ENCODE measurements at regions not wholly inside any gene's neighbourhood (a gene's known extent, or its start where the extent isn't known, plus 50 kb on each side); places are given as distances from the start of the nearest gene placed in this dataset.
"Not testable (repeated sequence)": the region's sequence is repeated elsewhere in the genome, so short reads cannot be mapped to it uniquely, and the experiment has no call there.

DNA sequence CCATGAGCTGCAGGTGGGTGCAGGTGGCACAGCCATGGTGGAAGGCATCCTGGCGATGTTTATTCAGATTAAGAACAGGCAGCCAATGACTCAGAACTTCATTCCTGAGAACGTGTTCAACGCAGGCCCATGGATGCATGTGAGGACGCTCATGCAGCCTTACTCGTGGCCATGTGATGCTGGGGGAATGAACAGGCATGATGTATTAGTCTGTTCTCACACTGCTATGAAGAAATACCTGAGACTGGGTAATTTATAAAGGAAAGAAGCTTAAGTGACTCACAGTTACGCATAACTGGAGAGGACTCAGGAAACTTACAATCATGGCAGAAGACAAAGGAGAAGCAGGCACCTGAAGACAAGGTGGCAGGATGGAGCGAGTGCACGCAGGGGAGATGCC, 146.6 kb downstream of the RNASET2 start:
- in situ Hi-C loops (cut with MboI; ENCODE audit: low sequenced_read_pairs): no loop called here

DNA sequence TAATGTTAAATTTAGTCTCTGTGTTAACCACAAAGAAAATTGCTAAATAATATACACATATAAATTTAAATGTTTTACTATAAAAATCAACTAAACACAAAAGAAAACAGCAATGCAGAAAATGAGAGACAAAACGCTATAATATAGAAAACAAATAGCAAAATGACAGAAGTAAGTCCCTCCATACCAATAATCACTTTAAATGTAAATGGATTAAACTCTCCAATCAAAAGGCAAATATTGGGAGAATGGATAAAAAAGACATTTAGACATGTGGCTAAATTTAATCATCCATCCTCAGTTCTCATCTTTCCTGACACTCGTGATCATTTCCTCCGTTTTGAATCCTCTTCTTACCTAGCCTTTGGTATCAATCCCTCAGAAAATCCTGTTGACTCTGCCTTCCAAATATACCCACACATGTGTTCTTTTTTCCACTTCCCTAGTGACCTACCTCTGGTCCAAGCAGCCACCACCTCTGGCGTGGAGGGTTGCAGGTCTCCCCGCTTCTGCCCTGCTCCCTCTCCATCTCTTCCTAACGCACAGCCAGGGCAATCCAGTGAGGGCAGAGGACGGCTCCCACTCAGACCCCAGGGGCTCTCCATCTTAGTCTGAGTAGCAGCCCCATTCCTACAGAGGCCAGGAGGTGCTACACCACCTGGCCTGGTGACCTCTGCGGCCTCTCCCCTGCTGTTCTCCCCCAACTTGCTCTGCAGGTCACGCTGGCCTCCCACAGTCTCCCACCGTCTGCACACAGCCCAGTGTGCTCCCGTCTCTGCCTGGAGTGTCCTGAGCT, 149.2 kb downstream of the RNASET2 start:
- in situ Hi-C loops (cut with MboI; ENCODE audit: low sequenced_read_pairs): no loop called here

DNA sequence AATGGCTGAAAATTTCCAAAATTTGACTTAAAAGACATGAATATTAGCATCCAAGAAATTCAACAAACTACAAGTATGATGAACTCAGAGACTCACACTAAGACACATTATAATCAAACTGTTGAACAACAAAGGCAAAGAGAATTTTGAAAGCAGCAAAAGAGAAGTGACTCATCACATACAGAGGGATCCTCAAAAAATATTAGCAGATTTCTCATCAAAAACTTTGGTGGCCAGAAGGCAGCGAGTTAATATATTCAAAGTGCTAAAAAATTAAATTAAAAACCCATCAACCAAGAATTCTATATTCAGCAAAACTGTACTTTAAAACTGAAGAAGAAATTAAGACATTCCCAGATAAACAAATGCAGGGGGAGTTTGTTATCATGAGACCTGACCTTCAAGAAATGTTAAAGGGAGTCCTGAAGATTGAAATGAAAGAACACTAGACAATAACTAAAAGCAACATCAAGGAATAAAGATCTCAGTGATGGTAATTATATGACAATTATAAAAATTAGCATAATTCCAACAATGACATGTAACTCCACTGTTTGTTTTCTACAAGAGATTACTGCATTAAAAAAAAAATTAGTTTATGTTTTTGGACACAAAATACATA, 150.0 kb downstream of the RNASET2 start:
- in situ Hi-C loops (cut with MboI; ENCODE audit: low sequenced_read_pairs): no loop called here

DNA sequence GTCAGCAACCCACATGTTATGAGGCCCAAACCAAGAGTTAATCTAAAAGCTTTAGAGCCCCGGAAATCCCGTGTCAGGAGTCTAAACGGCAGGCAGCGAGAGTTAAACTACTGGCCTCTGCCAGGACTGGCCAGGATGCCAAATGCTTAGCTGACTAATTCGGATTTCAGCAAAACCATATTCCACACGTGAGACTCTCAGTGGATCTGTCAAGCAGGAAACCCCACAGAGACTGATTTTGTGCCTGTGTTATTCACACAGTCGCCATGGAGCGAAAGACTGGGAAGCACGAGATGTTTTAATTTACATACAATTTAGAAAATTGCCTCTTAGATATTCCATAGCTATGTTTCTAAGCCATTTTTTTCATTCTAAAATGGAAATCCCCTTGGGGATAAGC, 152.9 kb downstream of the RNASET2 start:
- in situ Hi-C loops (cut with MboI; ENCODE audit: low sequenced_read_pairs): no loop called here

DNA sequence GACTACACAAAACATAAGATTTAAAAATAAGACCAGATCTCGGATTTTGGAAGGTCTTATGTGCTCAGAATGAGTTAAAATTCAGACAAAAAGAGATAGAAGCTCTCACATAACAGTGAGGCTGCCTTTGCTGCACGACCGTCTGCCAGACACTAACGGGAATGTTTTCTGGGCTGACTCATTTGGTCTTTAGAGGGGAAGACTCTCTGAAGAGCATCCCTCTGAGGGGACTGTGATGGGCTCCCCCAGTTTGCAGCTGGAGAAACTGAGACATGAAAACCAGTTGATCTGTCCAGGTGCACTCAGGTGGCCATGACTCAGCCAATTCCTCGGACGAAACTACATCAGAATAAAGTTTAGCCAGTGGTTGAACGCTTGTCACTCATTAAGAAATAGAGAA, 153.9 kb downstream of the RNASET2 start:
- in situ Hi-C loops (cut with MboI; ENCODE audit: low sequenced_read_pairs): no loop called here

DNA sequence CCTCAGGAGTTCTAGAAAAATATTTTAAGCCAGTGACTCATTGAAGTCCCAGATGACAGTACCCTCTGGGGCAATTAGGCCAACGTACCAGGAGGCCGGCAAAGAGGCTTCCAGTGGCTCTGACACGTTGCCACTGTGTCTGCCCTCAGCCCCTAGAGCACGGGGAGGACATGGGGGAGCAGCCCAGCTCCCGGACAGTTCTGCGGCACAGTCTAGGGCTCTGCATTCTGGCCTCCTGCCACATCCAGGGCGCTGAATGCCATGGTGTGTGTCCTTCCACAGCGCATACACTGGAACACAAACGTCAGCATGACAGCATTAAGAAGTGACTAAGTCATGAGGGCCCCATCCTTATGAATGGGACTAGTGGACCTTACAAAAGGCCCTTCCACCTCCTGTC, 156.2 kb downstream of the RNASET2 start:
- in situ Hi-C loops (cut with MboI; ENCODE audit: low sequenced_read_pairs): no loop called here

DNA sequence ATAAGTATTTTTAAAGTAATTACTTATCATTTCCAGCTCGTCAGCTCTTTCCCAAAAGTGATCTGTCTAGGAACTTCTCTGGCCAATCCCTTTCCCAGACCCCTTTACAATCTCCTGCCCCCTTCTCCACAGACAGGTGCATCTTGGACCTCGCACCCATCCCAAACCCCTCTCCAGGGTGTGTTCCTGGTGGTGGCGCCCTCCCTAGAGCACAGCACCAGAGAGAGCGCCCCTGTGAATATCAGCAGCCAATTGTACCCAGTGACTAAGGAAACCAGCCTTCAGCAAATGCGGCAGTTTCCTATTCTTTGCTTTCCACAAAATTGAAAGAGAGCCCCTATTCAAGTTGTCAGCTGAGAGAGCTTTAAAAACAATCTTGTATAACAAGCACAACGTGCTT, 157.7 kb downstream of the RNASET2 start:
- in situ Hi-C loops (cut with MboI; ENCODE audit: low sequenced_read_pairs): no loop called here

DNA sequence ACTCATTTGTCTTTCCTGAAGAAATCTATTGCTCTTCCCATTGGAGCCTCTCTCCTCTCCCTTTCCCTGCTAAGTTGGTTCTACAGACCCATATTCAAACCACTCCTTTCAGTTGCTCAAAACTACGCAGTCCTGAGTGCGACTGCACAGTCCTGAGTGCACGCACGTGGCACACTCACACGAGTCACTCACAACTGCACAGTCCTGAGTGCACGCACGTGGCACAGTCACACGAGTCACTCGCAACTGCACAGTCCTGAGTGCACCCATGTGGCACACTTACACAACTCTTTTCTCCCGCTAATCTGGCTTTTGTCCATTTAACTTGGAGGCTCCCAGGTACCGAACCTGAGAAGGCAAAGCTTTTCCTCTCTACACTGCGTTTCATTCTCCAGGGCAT, 159.7 kb downstream of the RNASET2 start:
- in situ Hi-C loops (cut with MboI; ENCODE audit: low sequenced_read_pairs): no loop called here

DNA sequence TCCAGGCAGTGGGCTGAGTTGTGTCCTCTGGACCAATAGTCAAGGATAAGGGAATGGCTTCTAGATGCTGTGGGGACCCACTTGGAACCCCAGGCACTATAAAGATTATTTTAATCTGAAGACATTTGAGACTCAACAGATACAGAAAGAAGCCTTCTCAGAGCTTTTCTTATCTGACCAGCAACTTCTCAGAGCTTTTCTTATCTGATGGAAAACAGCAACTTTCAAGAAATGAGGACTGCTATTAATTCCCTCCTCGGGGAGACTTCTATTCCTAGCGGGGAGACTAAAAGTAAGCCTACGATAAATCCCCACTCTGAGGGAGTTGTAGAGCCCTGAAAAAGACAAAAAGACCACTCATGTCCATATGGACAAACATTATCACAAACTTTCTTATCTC, 160.5 kb downstream of the RNASET2 start:
- in situ Hi-C loops (cut with MboI; ENCODE audit: low sequenced_read_pairs): no loop called here

DNA sequence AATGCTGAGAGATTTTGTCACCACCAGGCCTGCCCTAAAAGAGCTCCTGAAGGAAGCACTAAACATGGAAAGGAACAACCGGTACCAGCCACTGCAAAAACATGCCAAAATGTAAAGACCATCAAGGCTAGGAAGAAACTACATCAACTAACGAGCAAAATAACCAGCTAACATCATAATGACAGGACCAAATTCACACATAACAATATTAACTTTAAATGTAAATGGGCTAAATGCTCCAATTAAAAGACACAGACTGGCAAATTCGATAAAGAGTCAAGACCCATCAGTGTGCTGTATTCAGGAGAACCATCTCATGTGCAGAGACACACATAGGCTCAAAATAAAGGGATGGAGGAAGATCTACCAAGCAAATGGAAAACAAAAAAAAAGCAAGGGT, 163.8 kb upstream of the RPS6KA2 start:
- in situ Hi-C loops (cut with MboI; ENCODE audit: low sequenced_read_pairs): not testable (repeated sequence)

DNA sequence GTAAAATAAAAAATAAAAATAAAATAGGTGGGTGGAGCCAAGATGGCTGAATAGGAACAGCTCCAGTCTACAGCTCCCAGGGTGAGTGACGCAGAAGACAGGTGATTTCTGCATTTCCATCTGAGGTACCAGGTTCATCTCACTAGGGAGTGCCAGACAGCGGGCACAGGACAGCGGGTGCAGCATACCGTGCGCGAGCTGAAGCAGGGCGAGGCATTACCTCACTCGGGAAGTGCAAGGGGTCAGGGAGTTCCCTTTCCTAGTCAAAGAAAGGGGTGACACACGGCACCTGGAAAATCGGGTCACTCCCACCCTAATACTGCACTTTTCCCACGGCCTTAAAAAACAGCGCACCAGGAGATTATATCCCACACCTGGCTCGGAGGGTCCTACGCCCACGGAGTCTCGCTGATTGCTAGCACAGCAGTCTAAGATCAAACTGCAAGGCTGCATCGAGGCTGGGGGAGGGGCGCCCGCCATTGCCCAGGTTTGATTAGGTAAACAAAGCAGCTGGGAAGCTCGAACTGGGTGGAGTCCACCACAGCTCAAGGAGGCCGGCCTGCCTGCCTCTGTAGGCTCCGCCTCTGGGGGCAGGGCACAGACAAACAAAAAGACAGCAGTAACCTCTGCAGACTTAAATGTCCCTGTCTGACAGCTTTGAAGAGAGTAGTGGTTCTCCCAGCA, 161.9 kb upstream of the RPS6KA2 start:
- in situ Hi-C loops (cut with MboI; ENCODE audit: low sequenced_read_pairs): not testable (repeated sequence)

DNA sequence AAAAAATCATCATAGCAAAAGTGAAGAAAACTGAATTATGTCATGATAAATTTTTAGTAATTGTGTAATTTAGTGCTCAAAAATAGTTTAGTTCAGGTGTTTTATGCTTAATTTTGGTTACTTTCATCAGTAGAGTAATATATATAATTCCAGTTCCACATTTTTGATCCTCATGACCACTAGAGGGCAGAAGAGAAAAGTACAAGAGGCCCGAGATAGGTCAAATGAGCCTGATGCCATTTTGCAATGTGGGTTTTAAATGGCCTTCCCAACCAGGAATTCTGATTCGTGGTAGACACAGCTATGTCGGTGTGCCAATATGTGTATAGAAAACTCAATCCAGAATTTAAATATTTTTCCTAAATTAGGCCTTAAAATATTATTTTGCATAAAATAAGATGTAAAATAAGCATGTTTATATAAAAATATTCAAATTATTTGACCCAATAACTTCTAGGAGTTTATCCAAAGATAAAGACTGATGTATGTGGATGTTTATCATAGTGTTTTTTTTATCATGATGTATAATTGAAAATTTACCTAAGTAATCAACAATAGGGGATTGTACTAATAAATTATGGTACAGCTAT, 159.7 kb upstream of the RPS6KA2 start:
- in situ Hi-C loops (cut with MboI; ENCODE audit: low sequenced_read_pairs): no loop called here

DNA sequence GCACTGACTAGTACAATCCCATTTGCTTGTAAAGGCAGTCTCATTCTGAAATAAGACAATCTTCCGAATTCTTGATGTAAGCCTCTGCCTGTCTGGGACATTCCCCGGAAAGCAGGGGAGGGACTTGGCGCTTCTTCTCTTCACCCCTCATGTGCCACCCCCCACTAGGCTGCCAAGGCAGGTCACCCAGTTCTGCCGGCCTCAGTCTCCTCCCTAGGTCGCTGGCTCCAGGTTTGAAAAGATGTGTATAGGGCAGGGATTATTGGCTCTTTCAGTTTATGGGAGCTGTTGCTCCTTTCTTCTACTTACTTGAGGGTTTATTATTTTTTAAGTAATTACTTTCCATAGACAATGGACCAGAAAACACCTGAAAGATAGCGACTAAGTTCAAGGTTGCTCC, 158.1 kb upstream of the RPS6KA2 start:
- in situ Hi-C loops (cut with MboI; ENCODE audit: low sequenced_read_pairs): no loop called here

DNA sequence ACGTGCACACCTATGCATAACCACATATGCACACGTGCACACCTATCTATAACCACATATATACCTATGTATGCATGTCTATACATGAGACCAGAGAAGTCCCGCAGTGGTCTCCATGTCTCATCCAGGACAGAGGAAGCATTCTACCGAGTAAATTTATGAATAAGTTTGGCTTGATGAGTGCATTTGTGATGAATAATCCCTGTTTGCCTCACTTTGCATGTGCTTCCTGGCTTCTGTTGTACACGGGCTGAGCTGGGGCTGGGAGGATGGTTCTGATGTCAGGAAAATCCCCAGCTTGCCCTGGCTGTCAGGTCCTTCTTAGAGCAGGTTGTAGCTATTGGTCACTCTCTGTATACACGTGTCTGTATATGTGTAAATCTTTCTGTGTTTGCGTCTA, 157.6 kb upstream of the RPS6KA2 start:
- in situ Hi-C loops (cut with MboI; ENCODE audit: low sequenced_read_pairs): no loop called here

DNA sequence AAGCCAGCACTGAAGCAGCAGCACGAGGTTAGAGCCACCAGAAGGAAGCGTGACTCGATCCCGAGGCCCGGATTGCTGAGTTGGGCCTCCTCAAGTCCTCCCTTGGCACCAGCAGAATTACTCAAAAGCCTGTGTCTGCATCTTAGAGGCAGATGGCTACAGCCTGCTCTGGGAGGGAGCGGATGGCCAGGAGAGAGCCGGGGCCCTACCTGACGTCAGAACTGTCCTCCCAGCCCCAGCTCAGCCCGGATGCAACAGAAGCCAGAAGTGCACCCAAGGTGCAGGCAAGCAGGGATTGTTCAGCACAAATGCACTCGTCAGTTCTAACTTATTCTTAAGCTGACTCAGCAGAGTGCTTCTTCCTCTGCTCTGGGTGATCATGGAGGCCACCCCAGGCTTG, 155.5 kb upstream of the RPS6KA2 start:
- in situ Hi-C loops (cut with MboI; ENCODE audit: low sequenced_read_pairs): no loop called here

DNA sequence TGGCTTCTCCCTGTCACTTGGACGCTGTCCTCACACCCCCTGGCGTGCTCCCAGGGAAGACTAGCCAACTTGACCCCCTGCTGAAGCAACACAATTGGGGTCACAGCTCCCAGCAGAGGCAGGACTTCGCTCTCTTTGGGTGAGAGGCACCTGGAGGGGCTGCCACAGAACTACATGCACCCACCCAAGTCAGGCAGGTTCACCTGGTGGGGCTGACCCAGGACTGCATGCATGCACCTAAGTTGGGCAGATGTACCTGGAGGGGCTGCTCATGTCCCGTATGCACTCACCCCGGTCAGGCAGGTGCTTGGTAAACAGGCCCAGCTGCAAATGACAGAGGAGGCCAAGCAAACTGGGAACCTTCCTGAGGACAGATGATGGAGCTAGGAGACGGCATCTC, 154.3 kb upstream of the RPS6KA2 start:
- in situ Hi-C loops (cut with MboI; ENCODE audit: low sequenced_read_pairs): no loop called here

DNA sequence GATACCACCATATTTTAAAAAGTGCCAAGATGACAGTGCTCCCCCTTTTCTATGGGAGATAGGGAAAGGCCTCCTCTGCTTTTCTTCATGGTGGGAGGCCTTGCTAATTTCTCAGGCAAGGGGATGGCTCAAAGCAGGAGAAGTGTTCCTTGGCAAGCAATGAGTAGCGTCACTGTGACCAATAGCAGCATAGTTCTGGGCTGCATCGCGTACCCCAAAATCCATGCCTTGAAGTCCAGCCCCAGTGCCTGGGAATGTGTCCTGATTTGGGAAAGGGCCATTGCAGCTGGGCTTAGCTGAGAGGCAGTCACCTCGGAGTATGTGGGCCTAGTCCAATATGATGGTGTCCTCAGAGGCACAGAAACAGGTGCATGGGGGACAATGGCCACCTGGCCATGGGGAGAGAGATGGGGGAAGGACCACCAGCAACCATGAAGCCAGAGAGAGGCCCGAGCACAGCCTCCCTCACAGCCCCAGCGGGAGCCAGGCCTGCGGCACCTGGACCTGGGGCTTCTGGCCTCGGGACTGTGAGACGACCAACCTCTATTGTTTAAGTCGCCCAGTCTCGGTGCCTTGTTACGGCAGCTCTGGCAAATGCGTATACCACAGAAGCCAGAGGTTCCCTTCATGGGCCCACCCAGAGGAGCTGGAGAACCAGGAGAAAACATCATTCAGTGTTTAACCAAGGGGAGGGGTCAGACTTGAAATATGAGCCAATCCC, 153.1 kb upstream of the RPS6KA2 start:
- in situ Hi-C loops (cut with MboI; ENCODE audit: low sequenced_read_pairs): loop anchor here (10.0 kb wide), 2 partner anchors 215 to 355 kb away; partner anchors contain the start of gene CEP43

DNA sequence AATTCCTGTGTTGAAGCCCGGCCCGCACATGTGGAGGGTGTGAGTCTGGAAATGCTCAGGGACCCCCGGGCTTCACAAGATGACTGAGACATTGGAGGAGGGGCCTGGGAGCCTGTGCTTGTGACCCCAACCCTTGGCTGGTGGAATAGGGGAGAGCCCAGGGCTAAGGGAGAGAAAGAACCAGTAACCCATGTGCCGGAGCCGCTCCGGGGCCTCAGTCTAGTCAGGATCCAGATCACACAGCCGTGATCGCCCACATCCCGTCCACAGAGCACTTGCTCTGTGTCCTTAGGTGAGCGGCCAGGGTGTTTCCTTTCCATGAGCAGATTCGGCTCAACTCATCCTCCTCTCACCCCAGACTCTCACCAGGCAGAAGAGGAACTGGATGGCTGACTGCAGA, 152.3 kb upstream of the RPS6KA2 start:
- in situ Hi-C loops (cut with MboI; ENCODE audit: low sequenced_read_pairs): loop anchor here (10.0 kb wide), 2 partner anchors 215 to 355 kb away; partner anchors contain the start of gene CEP43

DNA sequence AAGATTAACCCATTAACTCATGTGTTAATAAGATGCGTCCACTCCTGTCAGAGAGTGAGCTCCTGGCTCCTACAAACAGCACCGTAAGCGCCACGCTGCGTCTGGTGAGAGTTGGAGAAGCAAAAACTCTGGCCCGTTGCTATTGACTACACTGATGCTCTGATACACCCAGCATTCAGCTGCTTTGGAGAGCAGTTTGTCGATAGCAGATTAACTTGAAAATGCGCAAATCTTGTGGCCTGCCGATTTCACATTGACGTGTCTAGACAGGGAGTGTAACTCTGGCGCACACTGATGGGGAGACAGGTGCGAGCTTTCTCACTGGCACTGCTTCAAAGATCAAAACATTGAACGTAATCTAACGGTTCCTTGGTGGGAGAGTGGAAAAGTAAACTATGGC, 151.7 kb upstream of the RPS6KA2 start:
- in situ Hi-C loops (cut with MboI; ENCODE audit: low sequenced_read_pairs): loop anchor here (10.0 kb wide), 2 partner anchors 216 to 356 kb away; partner anchors contain the start of gene CEP43

DNA sequence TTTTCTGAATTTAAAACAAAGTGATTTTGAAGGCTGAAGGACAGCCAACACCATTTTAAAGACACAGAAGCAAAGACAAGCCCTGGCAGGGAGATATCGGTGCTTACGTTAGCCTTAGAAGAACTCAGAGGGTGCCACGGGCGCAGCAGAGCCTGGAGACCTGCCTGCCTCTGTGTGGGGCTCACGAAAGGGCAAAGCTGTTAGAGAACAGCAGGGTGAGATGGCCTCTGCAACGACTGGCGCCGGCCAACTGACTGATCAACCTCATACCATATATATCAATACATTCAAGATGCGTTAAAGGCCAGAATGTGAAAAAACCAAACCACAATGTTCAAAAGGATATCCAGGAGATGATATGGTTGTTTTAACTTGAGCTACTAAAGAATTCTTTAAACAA, 151.0 kb upstream of the RPS6KA2 start:
- in situ Hi-C loops (cut with MboI; ENCODE audit: low sequenced_read_pairs): loop anchor here (10.0 kb wide), 2 partner anchors 217 to 357 kb away; partner anchors contain the start of gene CEP43

Data from HL-60/S4 (cell line).